Activated CD4-positive, alpha-beta T cell treated with anti-CD3 and anti-CD28 coated beads for 24 hours (primary cell): ENCODE measurements at regions not wholly inside any gene's neighbourhood (a gene's known extent, or its start where the extent isn't known, plus 50 kb on each side); places are given as distances from the start of the nearest gene placed in this dataset.

Source experiments
- DNase-seq, 2 donors: peaks; one replicate each; pipeline ENCODE4 v3.0.0-alpha.2; 2020; ENCODE audit warnings: low read depth in 2 of 2

- no peak for DNase-seq
Observed at GRCh38 chr14:71597955-71598660, 334.1 kb upstream of the RGS6 start.

GRCh38 chr14:71600309-71600708 lies 331.9 kb upstream of the RGS6 start:
- no peak for DNase-seq

DNA sequence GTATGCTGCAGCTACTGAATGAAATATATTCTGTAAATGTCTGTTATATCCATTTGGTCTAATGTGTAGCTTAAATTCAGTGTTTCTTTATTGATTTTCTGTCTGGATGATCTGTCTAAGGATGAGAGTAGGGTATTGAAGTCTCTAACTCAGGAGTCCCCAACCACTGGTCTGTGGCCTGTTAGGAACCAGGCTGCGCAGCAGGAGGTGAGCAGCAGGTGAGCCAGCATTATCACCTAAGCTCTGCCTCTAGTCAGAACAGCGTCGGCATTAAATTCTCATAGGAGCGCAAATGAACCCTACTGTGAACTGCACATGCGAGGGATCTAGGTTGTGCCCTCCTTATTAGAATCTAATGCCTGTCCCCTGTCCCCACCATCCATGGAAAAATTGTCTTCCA lies 329.7 kb upstream of the RGS6 start:
- no peak for DNase-seq

DNA sequence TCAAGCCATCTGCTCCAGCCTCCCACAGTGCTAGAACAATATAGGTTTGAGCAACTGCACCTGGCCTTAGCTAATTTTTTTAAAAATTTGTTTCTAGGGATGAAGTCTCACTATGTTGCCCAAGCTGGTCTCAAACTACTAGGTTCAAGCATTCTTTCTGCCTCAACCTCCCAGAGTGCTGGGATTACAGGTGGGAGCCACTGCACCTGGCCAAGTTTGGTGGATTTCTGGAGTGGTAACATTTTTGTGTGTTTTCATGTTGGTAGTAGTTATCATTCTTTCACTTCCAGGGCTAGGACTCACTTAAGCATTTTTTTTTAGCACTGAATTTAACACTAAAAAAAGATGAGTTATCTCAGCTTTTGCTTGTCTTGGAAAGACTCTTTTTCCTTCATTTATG lies 328.0 kb upstream of the RGS6 start:
- DNase-seq = no peak

DNA sequence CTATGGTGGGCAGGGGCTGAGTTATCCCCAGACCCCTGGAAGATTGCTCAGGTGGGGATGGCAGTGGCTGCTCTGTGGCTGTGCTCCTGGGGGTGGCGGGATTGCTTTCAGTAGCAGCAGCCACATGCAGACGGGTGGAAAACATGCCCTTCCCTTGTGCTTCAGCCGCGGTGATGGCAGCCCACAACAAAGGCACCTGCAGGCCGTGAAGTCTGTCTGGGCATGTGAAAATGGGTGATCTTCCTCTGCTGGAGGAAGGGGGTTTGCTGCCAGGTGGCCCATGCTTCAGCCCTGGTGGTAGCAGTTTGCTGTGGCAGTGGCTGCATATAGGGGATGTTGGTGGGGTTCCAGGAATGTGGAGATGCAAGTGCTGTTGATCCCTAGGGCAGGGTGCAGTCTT lies 326.2 kb upstream of the RGS6 start:
- no peak for DNase-seq

GRCh38 chr14:71606575-71606974 lies 325.7 kb upstream of the RGS6 start:
- no peak for DNase-seq

GRCh38 chr14:71607056-71607455 lies 325.2 kb upstream of the RGS6 start:
- DNase-seq = no peak

GRCh38 chr14:71610149-71610548 lies 322.1 kb upstream of the RGS6 start:
- DNase-seq = no peak

DNA sequence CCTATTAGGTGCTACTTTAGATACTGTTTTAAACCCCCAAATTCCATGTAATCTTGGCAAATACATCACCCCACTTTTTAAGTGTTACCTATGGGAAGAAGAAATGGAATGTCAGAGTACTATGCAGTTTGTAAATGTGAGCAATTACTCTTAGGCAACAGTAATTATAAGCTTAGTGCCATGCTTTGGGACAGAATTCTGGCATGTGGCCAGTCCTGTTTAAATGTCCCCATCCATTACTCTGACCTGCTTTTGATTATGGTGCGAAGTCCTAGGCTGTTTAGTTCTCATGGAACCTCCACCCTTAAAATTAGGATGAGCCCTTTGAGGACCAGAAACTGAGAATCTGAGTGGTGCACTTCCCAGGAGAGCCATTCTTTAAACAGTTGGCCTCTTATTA lies 321.4 kb upstream of the RGS6 start:
- no peak for DNase-seq

GRCh38 chr14:71613168-71613567 lies 319.1 kb upstream of the RGS6 start:
- no peak for DNase-seq

DNA sequence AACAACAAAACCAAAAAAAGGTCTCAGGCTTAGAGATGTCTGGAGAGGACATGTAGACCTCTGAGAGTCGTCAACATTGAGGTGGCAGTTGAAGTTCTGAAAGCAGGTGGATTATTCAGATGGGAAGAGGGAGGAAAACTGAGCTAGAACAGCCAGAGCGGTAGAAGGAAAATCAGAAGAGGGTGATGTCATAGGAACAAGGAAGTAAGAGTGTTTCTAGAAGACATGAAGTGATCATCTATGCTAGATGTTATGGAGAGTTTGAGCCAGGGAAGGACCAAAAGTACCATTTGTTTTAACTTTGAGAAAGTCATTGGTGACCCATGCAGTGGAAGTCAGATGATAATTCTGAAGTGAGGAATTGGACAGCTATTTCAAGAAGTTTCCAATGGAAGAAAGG lies 316.2 kb upstream of the RGS6 start:
- no peak for DNase-seq

DNA sequence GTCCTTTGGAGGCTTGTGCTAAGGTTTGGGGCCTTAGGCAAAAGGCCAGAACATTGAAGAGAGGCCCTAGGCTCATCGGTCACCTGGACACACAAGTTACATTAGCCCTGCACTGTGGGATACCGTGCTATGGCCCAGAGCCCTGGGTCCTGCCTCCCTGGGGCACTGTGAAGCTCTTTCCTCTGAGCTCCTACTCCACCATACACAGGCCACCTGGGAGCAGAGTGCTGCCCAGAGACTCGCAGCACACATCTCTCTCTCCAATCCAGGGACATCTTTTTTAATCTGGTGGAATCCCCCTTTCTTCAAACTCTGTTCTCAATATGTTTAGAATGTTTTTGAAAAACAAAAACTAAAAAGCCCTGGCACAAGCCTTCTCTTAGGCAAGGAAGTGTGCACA lies 314.2 kb upstream of the RGS6 start:
- no peak for DNase-seq

DNA sequence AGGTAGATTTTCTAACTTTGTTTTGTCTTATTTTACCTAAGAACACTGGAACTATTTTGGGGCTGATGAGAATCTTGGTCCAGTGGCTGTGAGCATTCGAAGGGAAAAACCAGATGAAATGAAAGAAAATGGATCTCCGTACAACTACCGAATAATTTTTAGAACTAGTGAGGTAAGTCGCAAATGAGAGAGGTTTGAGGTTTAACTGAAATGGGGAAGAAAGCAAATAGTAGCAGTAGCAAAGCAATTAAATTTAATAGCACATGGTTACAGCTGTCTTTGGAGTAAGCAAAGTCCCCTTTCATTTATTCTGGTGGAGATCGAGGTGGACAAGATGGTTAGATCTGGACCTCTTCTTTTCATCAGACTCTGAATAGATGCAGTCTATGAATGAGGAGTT lies 313.5 kb upstream of the RGS6 start:
- DNase-seq = no peak

GRCh38 chr14:71619472-71619871 lies 312.8 kb upstream of the RGS6 start:
- no peak for DNase-seq

DNA sequence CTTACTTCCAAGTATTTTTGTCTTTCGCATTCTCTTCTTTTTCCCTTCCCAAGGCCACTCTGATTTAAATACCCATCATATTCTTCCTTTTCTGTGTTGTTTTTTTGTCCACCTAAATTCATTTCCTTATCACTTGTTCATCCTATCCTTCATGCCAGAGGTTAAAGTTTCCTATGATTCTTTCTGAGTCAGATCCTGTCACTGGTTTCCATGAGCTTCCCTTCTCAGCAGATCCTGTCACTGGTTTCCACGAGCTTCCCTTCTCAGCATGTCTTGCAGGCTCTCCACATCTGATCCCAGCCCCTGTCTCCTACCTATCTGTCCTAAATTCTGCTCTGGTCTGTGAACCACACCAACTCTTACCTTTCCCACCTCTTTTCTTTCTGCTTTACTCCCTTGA lies 311.8 kb upstream of the RGS6 start:
- DNase-seq = no peak

GRCh38 chr14:71621276-71621675 lies 311.0 kb upstream of the RGS6 start:
- no peak for DNase-seq

GRCh38 chr14:71621980-71622605 lies 310.1 kb upstream of the RGS6 start:
- no peak for DNase-seq

DNA sequence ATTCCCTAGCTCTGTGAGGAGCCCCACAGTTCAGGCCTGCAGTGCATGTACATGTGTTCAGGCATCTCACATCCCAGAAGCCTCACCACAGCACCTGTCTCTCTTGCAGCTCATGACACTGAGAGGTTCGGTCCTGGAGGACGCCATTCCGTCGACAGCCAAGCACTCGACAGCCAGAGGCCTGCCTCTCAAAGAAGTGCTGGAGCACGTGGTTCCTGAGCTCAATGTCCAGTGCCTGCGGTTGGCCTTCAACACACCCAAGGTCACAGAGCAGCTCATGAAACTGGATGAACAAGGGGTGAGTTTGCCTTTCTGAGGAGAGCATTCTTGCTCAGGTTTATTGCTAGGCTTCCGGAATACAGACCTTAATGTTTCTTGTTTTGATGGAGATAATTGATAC lies 308.3 kb upstream of the RGS6 start:
- no peak for DNase-seq

- no peak for DNase-seq
Observed at GRCh38 chr14:71625175-71625574, 307.1 kb upstream of the RGS6 start.

- DNase-seq = no peak
Observed at GRCh38 chr14:71625891-71626701, 306.1 kb upstream of the RGS6 start.

DNA sequence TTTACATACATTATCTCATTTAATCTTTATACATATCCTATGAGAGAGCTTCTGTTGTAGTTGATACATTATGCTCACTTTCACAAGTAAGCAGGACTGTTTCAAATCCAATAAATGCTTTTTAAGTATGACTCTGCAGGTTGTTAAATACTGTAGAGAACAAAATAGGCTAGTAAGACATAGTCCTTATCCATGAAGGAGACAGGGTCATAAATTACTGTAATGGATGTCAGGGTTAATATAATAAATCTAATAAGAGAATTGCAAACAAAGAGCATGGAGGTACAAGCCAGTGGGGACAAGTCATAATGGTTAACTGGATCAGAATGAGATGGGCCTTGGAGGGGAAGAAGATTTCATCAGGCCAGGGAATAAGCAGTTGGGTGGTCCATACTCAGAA lies 303.8 kb upstream of the RGS6 start:
- DNase-seq = no peak

DNA sequence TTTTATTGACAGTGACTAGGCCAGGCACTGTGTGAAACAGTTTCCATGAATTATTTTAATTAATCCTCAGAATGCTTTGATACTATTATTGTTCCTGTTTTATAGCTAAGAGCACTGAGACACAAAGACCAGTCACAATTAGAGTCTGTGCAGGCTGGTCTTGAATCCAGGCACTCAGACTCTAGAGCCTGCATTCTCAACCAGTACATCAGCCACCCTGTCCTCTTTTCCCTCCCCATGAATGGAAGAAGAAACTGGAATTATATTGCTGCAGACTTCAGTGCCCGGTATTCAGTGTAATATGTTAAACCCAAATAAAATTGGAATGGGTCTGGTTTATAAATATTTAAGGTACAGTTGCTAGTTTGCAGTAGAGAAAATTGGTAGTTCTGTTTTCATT lies 303.0 kb upstream of the RGS6 start:
- no peak for DNase-seq
